GM21529 (cell line): ENCODE measurements at regions not wholly inside any gene's neighbourhood (a gene's known extent, or its start where the extent isn't known, plus 50 kb on each side); places are given as distances from the start of the nearest gene placed in this dataset.
"Not testable (repeated sequence)": the region's sequence is repeated elsewhere in the genome, so short reads cannot be mapped to it uniquely, and the experiment has no call there.

Experiments used
- ATAC-seq: cut with Tn5 transposase; IDR thresholded peaks from one replicate; pipeline ENCODE4 v1.9.1; 2021; ENCODE audit not compliant: unreplicated experiment

DNA sequence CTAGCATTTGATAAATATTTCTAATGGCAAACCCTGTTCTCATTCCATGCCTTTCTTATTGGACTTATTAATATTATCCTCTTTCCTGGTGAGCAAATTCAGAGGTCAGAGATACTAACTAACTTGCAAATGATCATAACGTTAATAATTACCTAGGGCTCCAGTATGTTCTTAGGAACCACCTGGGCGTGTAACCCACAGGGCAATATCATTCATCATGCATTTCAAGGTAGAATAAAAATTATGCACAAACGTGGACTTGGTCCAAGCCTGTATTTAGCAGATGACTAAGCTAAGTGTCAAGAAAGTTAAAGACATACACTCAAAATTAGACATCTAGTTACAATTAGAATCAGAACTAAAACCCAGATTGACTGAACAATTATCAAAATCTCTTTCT lies 850.1 kb downstream of the TRIML1 start:
- no peak for ATAC-seq

DNA sequence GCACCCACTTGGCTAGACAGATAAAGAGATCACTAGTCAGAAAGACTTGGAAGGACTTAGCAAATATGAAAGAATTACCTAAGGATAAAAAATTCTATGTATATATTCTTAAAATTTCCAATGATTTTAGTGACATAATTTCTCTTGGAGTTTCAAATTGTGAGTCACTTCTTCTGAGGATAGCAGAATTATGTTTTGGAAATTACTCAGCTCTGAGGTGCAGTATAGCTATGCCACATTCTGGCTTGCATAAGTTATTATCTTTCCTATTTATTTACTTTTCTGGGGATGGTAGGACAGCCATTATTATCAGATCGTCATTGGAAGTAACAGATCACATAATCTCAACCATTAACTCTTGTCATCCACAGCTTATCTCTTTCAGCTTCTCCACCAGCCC lies 853.5 kb downstream of the TRIML1 start:
- ATAC-seq = no peak

DNA sequence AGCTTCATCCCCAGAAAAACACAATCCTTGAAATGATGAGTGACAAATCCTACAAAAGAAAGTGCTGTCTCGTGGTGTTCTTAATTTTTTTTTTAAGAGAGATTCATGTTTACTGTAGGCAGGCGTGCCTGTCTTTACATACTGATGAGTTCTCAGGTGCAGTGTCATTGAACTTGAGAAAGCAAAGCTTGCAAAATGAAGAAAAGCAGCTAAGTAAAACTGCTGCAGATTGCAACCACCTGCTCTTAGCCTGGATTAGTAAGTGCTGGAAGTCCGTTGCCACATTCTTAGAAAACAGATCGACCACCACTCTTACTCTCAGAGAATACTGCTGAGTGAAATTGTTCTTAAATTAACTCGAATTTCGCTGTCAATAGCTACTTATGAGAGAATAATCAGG lies 854.6 kb downstream of the TRIML1 start:
- ATAC-seq = no peak

- no peak for ATAC-seq
Observed at GRCh38 chr4:189001283-189001970, 862.2 kb downstream of the TRIML1 start.

- no peak for ATAC-seq
Observed at GRCh38 chr4:189001971-189002450, 862.8 kb downstream of the TRIML1 start.

DNA sequence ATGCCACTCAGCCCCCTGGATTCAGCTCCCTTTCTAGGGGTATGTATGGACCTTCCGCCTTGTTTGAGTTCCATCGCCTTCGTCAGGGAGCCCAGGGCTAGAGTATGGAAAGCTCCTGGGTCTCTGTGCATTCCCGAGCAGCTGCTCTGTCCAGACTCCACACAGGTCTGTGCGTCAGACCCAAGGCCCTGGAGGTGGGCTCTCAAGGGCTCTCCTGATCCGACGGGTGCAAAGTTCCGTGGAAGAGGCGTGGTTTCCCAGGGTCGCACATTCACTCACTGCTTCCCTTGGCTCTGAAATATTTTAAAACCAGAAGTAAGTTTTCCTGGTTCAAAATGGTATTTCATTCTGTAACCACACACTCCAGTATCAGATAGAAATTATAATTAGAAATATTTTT lies 863.2 kb downstream of the TRIML1 start:
- ATAC-seq = no peak

- not testable (repeated sequence) for ATAC-seq
Observed at GRCh38 chr4:189010452-189011217, 871.4 kb downstream of the TRIML1 start.

GRCh38 chr4:189021831-189022230 lies 882.6 kb downstream of the TRIML1 start:
- ATAC-seq = no peak

- no peak for ATAC-seq
Observed at GRCh38 chr4:189022440-189023035, 883.3 kb downstream of the TRIML1 start.

DNA sequence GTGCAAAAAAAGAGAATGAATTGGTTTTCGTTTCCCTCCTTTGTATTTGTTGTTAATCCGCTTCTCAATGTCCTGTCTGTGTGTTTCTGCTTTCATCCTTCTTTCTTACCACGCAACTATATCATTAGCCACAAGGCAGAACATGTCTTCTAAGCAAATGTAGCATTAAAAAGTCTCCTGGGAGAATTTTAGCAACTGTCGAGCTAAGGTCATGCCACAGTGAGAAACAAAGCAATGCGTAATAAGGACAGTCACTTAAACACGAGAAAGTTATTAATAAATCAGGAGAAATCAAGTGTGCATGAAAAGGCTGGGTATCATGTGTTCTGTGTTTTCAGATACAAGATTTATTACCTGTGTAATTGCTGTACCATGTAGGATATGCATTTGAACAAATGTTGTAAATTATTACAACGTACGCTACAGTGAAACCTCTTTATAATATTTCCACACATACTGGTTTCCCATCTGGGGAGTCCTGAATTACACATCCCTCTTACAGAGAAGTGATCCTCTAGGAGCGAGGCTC lies 890.8 kb downstream of the TRIML1 start:
- ATAC-seq = no peak

DNA sequence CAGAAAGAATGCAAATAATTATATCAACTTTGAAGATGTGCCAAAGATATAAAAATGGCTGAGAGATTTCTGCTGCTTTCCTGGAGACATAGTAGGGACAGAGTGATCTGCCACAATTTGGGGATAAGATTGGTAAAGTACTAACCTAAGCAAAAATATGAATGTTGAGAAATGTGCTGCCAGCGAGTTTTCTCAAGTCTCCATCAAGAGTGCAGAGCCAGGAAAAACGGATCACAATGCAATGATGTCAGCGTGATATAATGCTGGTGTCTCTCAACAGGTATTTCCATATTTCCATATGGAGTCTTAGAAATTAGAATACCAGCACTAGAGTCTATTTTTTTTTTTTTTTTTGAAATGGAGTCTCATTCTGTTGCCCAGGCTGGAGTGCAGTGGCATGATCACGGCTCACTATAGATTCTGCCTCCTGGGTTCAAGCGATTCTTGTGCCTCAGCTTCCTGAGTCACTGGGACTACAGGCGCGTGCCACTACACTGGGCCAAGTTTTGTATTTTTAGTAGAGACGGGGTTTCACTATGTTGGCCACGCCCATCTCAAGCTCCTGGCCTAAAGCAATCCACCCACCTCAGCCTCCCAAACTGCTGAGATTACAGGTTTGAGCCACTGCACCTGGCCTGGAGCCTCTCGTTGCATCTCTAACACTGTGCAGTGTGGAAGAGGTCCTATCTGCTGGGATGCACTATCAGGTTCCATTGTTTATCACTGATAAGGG lies 893.5 kb downstream of the TRIML1 start:
- no peak for ATAC-seq

DNA sequence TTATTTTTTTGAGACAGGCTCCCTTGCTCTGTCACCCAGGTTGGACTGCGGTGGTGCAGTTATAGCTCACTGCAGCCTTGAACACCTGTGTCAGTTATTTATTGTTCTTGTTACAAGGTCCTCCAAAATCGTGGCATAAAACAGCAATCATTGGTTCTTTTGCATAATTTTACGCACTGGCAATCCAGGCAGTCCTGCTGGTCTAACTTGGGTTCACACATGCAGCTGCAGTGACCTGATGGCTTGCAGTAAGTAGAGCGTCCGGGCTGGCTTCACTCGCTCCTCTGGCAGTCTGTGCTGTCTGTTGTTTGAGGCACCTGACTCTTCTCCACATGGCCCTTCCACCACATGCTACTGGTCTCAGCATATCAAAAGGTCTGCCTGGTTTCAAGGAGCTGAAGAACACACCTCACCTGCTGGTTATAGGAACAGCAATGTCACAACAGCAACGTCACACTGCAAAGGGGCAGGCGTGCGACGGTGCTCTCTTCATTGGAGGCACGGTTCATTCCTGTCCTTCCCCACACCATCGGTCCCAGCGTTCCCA lies 894.6 kb downstream of the TRIML1 start:
- no peak for ATAC-seq

DNA sequence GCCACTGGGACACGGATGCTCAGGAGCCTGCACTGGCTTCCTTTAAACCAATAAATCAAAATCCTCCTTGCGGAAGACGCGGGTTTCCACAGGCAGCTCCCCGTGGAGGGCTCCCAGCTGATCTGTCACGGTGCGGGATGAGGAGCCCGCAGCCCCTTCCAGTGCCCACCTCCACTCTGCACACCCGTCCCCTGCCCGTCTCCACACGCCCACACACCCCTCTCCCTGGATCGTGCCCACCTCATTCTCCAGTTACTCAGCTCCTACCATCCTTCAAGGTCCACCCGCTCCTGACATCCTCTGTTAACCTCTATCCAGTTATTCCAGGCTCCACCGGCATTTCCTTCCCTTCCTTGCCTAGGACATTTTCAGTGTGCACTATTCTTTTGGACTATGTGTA lies 895.9 kb downstream of the TRIML1 start:
- ATAC-seq = no peak

DNA sequence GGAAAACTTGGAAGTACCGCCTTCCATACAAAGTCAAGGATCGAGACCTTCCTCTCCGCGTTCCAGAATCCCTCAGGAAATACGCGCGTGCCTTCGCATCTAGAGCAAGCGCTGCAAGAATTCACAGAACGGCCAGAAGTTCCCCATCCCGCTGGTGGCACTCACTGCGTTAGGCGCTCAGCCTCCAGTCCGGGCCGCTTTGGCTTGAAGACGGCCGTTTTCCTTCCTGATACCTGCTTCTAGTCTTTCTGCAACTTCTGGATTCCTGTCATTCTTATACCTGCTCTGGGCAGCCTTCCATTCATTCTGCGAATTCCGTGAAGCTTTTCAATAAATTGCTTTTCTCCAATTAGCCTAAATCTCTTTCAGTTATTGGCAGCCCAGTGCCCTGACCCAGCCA lies 896.4 kb downstream of the TRIML1 start:
- ATAC-seq = no peak

GRCh38 chr4:189036906-189037305 lies 897.7 kb downstream of the TRIML1 start:
- ATAC-seq = no peak

DNA sequence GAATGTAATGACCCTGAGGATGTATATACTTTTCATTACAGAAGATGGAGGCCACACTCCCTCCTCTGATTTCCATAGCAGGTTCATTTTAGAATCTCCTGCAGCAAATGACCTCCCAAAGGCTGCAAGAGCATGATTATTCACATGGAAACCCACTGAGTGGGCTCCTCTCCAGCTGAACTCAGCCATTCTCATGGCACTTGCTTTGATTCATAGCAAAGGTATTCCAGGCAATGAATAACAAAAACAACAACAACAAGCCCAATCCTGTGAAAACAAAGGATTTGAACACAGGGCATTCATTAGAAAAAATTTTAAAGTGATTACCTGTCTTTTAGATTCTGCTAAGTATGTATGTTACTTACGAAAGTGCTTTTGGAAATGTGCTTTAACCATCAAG lies 894.0 kb upstream of the FRG1 start:
- no peak for ATAC-seq

DNA sequence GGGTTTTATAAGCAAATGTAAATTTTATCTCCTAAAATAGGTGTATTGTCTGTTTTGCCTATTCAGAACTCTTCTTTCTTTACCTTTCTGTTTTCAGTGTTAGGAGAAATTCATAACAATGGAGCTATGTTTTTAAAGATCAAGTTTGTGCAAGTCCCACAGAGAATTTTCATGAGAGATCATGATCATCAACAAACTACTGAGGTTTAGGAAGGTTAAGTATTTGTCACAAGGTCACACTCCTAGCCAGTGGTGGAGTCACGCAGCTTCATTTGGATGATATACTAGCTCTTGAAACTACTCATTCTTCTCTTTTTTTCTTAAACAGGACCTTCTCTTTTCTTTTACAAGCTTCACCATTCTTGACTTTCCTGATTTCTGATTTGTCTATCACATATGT lies 892.6 kb upstream of the FRG1 start:
- no peak for ATAC-seq

GRCh38 chr4:189049682-189050081 lies 891.0 kb upstream of the FRG1 start:
- no peak for ATAC-seq

DNA sequence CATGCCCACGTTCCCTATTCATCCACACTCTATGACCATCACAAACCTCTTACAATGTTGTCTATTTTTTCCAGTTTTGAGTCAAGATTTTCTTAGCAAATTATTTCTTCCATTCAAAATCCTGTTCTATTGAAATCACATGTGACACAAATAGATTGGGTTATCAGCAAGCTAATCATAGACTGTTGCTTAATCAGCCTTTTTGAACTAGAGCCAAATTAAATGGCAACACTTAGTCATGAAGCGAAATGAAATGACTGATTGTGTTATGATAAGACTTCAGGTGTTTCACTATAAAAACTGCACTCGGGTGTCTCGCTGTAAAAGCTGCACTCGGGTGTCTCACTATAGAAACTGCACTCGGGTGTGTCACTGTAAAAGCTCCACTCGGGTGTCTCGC lies 890.0 kb upstream of the FRG1 start:
- ATAC-seq = no peak

DNA sequence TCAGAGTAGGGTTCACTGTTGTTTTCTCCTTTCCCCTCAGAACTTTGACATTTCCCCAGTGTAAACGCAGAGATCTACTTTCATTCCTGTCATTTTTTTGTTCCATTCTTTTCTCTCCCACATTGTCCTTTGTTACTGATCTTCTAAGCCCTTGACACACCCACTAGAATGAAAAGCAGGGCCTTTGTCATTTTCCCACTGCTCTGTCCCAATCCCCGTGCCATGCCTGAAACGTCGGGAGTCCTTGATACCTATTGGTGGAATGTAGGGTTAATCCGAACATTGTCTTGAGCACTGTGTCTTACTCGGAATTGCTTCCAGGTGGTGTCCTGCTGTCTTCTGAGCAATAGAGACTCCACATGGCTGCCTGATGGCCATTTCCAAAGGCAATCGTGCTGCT lies 887.1 kb upstream of the FRG1 start:
- no peak for ATAC-seq

- ATAC-seq = no peak
Observed at GRCh38 chr4:189060104-189060503, 880.6 kb upstream of the FRG1 start.
